Stimulated activated CD4-positive, alpha-beta T cell treated with anti-CD3 and anti-CD28 coated beads, Interleukin-4, amount 100 ng/mL, for 4 hours (primary cell): ENCODE measurements at regions not wholly inside any gene's neighbourhood (a gene's known extent, or its start where the extent isn't known, plus 50 kb on each side); places are given as distances from the start of the nearest gene placed in this dataset.
"Not testable (repeated sequence)": the region's sequence is repeated elsewhere in the genome, so short reads cannot be mapped to it uniquely, and the experiment has no call there.

Source experiments
- DNase-seq, 2 experiments: peaks; one replicate each; pipeline ENCODE4 v3.0.0-alpha.2; 2020

GRCh38 chr22:48629631-48630432, 1197.8 kb downstream of the BRD1 start:
- no peak for DNase-seq

- no peak for DNase-seq
Observed at GRCh38 chr22:48628891-48629543, 1198.7 kb downstream of the BRD1 start.

- DNase-seq = no peak
Observed at GRCh38 chr22:48627966-48628365, 1199.7 kb downstream of the BRD1 start.

GRCh38 chr22:48627203-48627602, 1200.5 kb downstream of the BRD1 start:
- peak in 1 of 2 experiments; percentile 8 for DNase-seq

- no peak for DNase-seq
Observed at GRCh38 chr22:48624401-48624800, 1203.3 kb downstream of the BRD1 start.

- DNase-seq = no peak
Observed at GRCh38 chr22:48622891-48623545, 1204.7 kb downstream of the BRD1 start.

- no peak for DNase-seq
Observed at GRCh38 chr22:48621085-48621484, 1206.6 kb downstream of the BRD1 start.

- not testable (repeated sequence) for DNase-seq
Observed at GRCh38 chr22:48620460-48620859, 1207.2 kb downstream of the BRD1 start.

- no peak for DNase-seq
Observed at GRCh38 chr22:48619721-48620120, 1208.0 kb downstream of the BRD1 start.

GRCh38 chr22:48618326-48618725, 1209.3 kb downstream of the BRD1 start:
- DNase-seq = no peak

GRCh38 chr22:48616656-48617055, 1211.0 kb downstream of the BRD1 start:
- DNase-seq = no peak

GRCh38 chr22:48615171-48616008, 1212.3 kb downstream of the BRD1 start:
- no peak for DNase-seq

- DNase-seq = no peak
Observed at GRCh38 chr22:48613566-48614200, 1214.0 kb downstream of the BRD1 start.

GRCh38 chr22:48612077-48612995, 1215.3 kb downstream of the BRD1 start:
- no peak for DNase-seq

- no peak for DNase-seq
Observed at GRCh38 chr22:48609279-48609865, 1218.3 kb downstream of the BRD1 start.

GRCh38 chr22:48607901-48608662, 1219.6 kb downstream of the BRD1 start:
- no peak for DNase-seq

- no peak for DNase-seq
Observed at GRCh38 chr22:48606684-48607307, 1220.9 kb downstream of the BRD1 start.

GRCh38 chr22:48605856-48606481, 1221.7 kb downstream of the BRD1 start:
- DNase-seq = no peak

GRCh38 chr22:48605125-48605524, 1222.5 kb downstream of the BRD1 start:
- no peak for DNase-seq
